HepG2 (cell line): ENCODE measurements at regions not wholly inside any gene's neighbourhood (a gene's known extent, or its start where the extent isn't known, plus 50 kb on each side); places are given as distances from the start of the nearest gene placed in this dataset.

Experiments
- ATAC-seq: fragments of 200-7000 bp; cut with Tn5 transposase; 3 replicates; pipeline ENCODE4 v1.9.1; 2020; ENCODE audit warnings: mild to moderate bottlenecking, moderate library complexity
- BruUV-seq: library from RNA; stranded (reverse); fragments of 400-500 nt; replicated peaks from 2 replicates; lab custom pipeline; 2021; lab: Mats Ljungman, UMichigan
- CTCF ChIA-PET: fragments of 300-600 bp; formaldehyde crosslinking; extraction: SDS; loops from one replicate; lab custom pipeline; 2021; ENCODE audit warnings: low total read pairs, inconsistent platforms, low intra/inter-chr PET ratio; lab: Yijun Ruan, JAX
- POLR2A ChIA-PET: fragments of 350-600 bp; sonication (Branson Sonifier 250); formaldehyde crosslinking; loops from one replicate; lab custom pipeline; 2020; ENCODE audit warnings: antibody characterized with exemption, inconsistent platforms; lab: Yijun Ruan, JAX
- DNase-seq: peaks from one replicate; pipeline ENCODE4 v3.0.0-alpha.2; 2015; ENCODE audit warnings: low spot score
- FAIRE-seq: peaks from 3 replicates; lab custom pipeline; 2011; peaks lifted over from hg19 to GRCh38; lab: Jason Lieb, UNC
- H2AFZ ChIP-seq: one replicate; pipeline ENCODE4 v1.6.1; 2011; ENCODE audit warnings: low read length, inconsistent platforms
- H3K27ac ChIP-seq: fragments of 300-600 bp; 3 replicates; pipeline ENCODE4 v1.8.0; 2011; ENCODE audit warnings: mixed run types, mild to moderate bottlenecking, mixed read lengths, low read length, inconsistent platforms; ENCODE audit not compliant: insufficient read depth; ENCODE audit errors: extremely low read length
- H3K27me3 ChIP-seq, 2 experiments: fragments of 200-600 bp in 1 of 2; 2 replicates in 1 of 2; 3 replicates in 1 of 2; pipeline versions ENCODE4 v1.6.0 to v1.8.0; 2011; ENCODE audit warnings: low read length in 2 of 2, mild to moderate bottlenecking in 2 of 2, moderate library complexity in 2 of 2, inconsistent platforms in 1 of 2; ENCODE audit not compliant: insufficient read depth in 2 of 2, control insufficient read depth in 1 of 2
- H3K36me3 ChIP-seq, 2 experiments: fragments of 200-600 bp in 1 of 2; replicated peaks in 1 of 2; 2 replicates in 1 of 2; 3 replicates in 1 of 2; pipeline versions ENCODE4 v1.5.1 to v1.8.0; 2011; ENCODE audit warnings: low read length in 2 of 2, inconsistent platforms in 1 of 2; ENCODE audit not compliant: insufficient read depth in 2 of 2, control insufficient read depth in 1 of 2
- H3K4me1 ChIP-seq: 2 replicates; pipeline ENCODE4 v1.5.1; 2012; ENCODE audit warnings: low read length, inconsistent platforms; ENCODE audit not compliant: insufficient read depth
- H3K4me2 ChIP-seq: 2 replicates; pipeline ENCODE4 v1.6.0; 2011; ENCODE audit warnings: low read depth, low read length, inconsistent platforms
- H3K4me3 ChIP-seq, 3 experiments: fragments of 200-600 bp in 1 of 3; sonication (generic), shearing (Covaris generic) in 1 of 3; replicated peaks in 1 of 3; 2 replicates each; pipeline ENCODE4 v1.5.1; 2011 to 2016; ENCODE audit warnings: low read length in 3 of 3, inconsistent platforms in 2 of 3, low read depth in 2 of 3, mild to moderate bottlenecking in 2 of 3, control low read depth in 1 of 3, mixed read lengths in 1 of 3; ENCODE audit not compliant: insufficient read depth in 1 of 3
- H3K79me2 ChIP-seq: one replicate; pipeline ENCODE4 v1.6.1; 2011; ENCODE audit warnings: low read length, inconsistent platforms; ENCODE audit not compliant: insufficient read depth
- H3K9ac ChIP-seq: 2 replicates; pipeline ENCODE4 v1.6.0; 2011; ENCODE audit warnings: mild to moderate bottlenecking, low read depth, low read length, inconsistent platforms; ENCODE audit not compliant: insufficient read depth
- H3K9me3 ChIP-seq: 2 replicates; pipeline ENCODE4 v1.5.1; 2012; ENCODE audit warnings: mild to moderate bottlenecking, low read length
- H4K20me1 ChIP-seq: 2 replicates; pipeline ENCODE4 v1.6.0; 2011; ENCODE audit warnings: inconsistent platforms, mild to moderate bottlenecking, low read length, moderate library complexity; ENCODE audit not compliant: insufficient read depth
- CCDC6 ChIP-seq: sonication (generic); formaldehyde crosslinking; IDR thresholded peaks from 2 replicates; pipeline ENCODE4 v1.8.1; 2022; ENCODE audit warnings: mild to moderate bottlenecking, missing genetic modification reagents, moderate library complexity
- EEA1 ChIP-seq: sonication (generic); formaldehyde crosslinking; IDR thresholded peaks from 2 replicates; pipeline ENCODE4 v1.5.1; 2020; ENCODE audit warnings: mild to moderate bottlenecking, missing genetic modification reagents, borderline replicate concordance
- EZH2 ChIP-seq: conservative IDR thresholded peaks from 2 replicates; pipeline ENCODE4 v1.6.1; 2012; ENCODE audit warnings: mild to moderate bottlenecking, low read depth, low read length, moderate library complexity
- FOXJ3 ChIP-seq: sonication (generic); formaldehyde crosslinking; IDR thresholded peaks from 2 replicates; pipeline ENCODE4 v1.4.0; 2020; ENCODE audit warnings: missing genetic modification reagents, mild to moderate bottlenecking, borderline replicate concordance
- LBX2 ChIP-seq: sonication (generic); formaldehyde crosslinking; IDR thresholded peaks from 2 replicates; pipeline ENCODE4 v1.5.0; 2020; ENCODE audit warnings: missing genetic modification reagents, mild to moderate bottlenecking, borderline replicate concordance
- NFKB2 ChIP-seq: sonication (generic); formaldehyde crosslinking; IDR thresholded peaks from 2 replicates; pipeline ENCODE4 v1.4.0; 2020; ENCODE audit warnings: missing genetic modification reagents, borderline replicate concordance
- PRPF4 ChIP-seq: fragments of 200-400 bp; formaldehyde crosslinking; IDR thresholded peaks from 2 replicates; pipeline ENCODE4 v1.6.1; 2016; ENCODE audit warnings: low read length, low read depth; ENCODE audit not compliant: poor library complexity, severe bottlenecking
- RBAK ChIP-seq: sonication (generic); formaldehyde crosslinking; IDR thresholded peaks from 2 replicates; pipeline ENCODE4 v1.5.1; 2020; ENCODE audit warnings: mild to moderate bottlenecking, missing genetic modification reagents
- SETDB1 ChIP-seq: sonication (generic); formaldehyde crosslinking; IDR thresholded peaks from 2 replicates; pipeline ENCODE4 v1.5.1; 2020; ENCODE audit warnings: missing genetic modification reagents, mild to moderate bottlenecking, borderline replicate concordance
- SMARCC2 ChIP-seq: fragments of 450-650 bp; IDR thresholded peaks from 2 replicates; pipeline ENCODE4 v1.6.1; 2017; ENCODE audit warnings: antibody characterized with exemption, mild to moderate bottlenecking
- THAP11 ChIP-seq: IDR thresholded peaks from 2 replicates; pipeline ENCODE4 v1.6.1; 2016; ENCODE audit warnings: missing biosample characterization, missing genetic modification reagents
- TIGD3 ChIP-seq: sonication (generic); formaldehyde crosslinking; IDR thresholded peaks from 2 replicates; pipeline ENCODE4 v1.5.1; 2020; ENCODE audit warnings: mild to moderate bottlenecking, missing genetic modification reagents, borderline replicate concordance
- XRCC5 ChIP-seq: fragments of 200-400 bp; formaldehyde crosslinking; optimal IDR thresholded peaks from 2 replicates; pipeline ENCODE3; 2017; ENCODE audit warnings: mild to moderate bottlenecking, low read length
- ZNF251 ChIP-seq: sonication (generic); formaldehyde crosslinking; IDR thresholded peaks from 2 replicates; pipeline ENCODE4 v1.9.0; 2021; ENCODE audit warnings: mild to moderate bottlenecking, missing genetic modification reagents
- ZNF275 ChIP-seq: sonication (generic); formaldehyde crosslinking; IDR thresholded peaks from 2 replicates; pipeline ENCODE4 v1.8.0; 2022; ENCODE audit warnings: missing genetic modification reagents, mild to moderate bottlenecking, inconsistent platforms, borderline replicate concordance
- ZNF333 ChIP-seq: sonication (generic); formaldehyde crosslinking; IDR thresholded peaks from 2 replicates; pipeline ENCODE4 v1.4.0; 2020; ENCODE audit warnings: mild to moderate bottlenecking, missing genetic modification reagents, borderline replicate concordance
- ZNF777 ChIP-seq: sonication (generic); formaldehyde crosslinking; IDR thresholded peaks from 2 replicates; pipeline ENCODE4 v1.4.0; 2020; ENCODE audit warnings: missing genetic modification reagents
- ZNF782 ChIP-seq: sonication (generic); formaldehyde crosslinking; IDR thresholded peaks from 2 replicates; pipeline ENCODE4 v1.4.0; 2020; ENCODE audit warnings: missing genetic modification reagents, mild to moderate bottlenecking, borderline replicate concordance
- ZNF839 ChIP-seq: sonication (generic); formaldehyde crosslinking; IDR thresholded peaks from 2 replicates; pipeline ENCODE4 v1.4.0; 2020; ENCODE audit warnings: missing genetic modification reagents, mild to moderate bottlenecking, borderline replicate concordance
- ZSCAN22 ChIP-seq: sonication (generic); formaldehyde crosslinking; IDR thresholded peaks from 2 replicates; pipeline ENCODE4 v1.4.0; 2020; ENCODE audit warnings: mild to moderate bottlenecking, missing genetic modification reagents
- WGBS: methylation state at CpG from one replicate; pipeline ENCODE4 v1.1.6; 2017; ENCODE audit warnings: low lambda C conversion rate; 5-methylcytosine and 5-hydroxymethylcytosine counted together
- in situ Hi-C: cut with HindIII; loops from 2 replicates; pipeline ENCODE4 v1.10.0; 2017; ENCODE audit warnings: low pct_unique_long_range_greater_than_20kb; ENCODE audit not compliant: extremely low pct_ligation_motif_present
- intact Hi-C: fragments of 100-400 bp; cut with micrococcal nuclease; formaldehyde crosslinking; loops from one replicate; pipeline ENCODE4 v1.10.0; 2022; ENCODE audit not compliant: unreplicated experiment

GRCh38 chr4:170716868-170717267, 627.1 kb upstream of the AADAT start:
- Histone ChIP-seq H2AFZ (no peak overlapping the region), H3K27me3 (no peaks in the 10 kb centered on the region), H3K27ac (no peak overlapping the region), H3K4me1 (no peaks in the 10 kb centered on the region), H3K79me2 (no peaks in the 10 kb centered on the region), H3K4me3 (no peak overlapping the region), H3K9me3 (no peaks in the 10 kb centered on the region), H4K20me1 (no peaks in the 10 kb centered on the region), H3K36me3 (no peaks in the 10 kb centered on the region), H3K4me2 (no peak overlapping the region), H3K9ac (no peak overlapping the region)
- intact Hi-C loops (no loop called here), in situ Hi-C loops (no loop called here)
- FAIRE-seq = no peak
- WGBS = 2% methylated on average over 1 of the region's 1 CpG
- DNase-seq = no peak
- ChIA-PET POLR2A (no interaction called here), CTCF (no interaction called here)
- ATAC-seq = no peak
- no TSS peak for BruUV-seq
- no peak for TF ChIP-seq ZSCAN22 (CRISPR knock-in tag)
- no peak for TF ChIP-seq ZNF275 (CRISPR knock-in tag)
- no peak for TF ChIP-seq ZNF839
- TF ChIP-seq PRPF4 = no peak
- TF ChIP-seq SMARCC2 = no peak
- no peak for TF ChIP-seq XRCC5
- no peak for TF ChIP-seq ZNF782 (CRISPR knock-in tag)
- no peak for TF ChIP-seq ZNF251
- TF ChIP-seq CCDC6 (CRISPR knock-in tag) = no peak
- TF ChIP-seq FOXJ3 (CRISPR knock-in tag) = no peak

- ATAC-seq = no peak
- Histone ChIP-seq H3K27ac (no peak overlapping the region), H3K4me2 (no peak overlapping the region), H3K79me2 (no peaks in the 10 kb centered on the region), H3K36me3 (no peaks in the 10 kb centered on the region), H3K27me3 (no peaks in the 10 kb centered on the region), H3K4me3 (no peak overlapping the region), H3K9ac (no peak overlapping the region), H2AFZ (no peak overlapping the region), H3K4me1 (no peaks in the 10 kb centered on the region), H3K9me3 (no peaks in the 10 kb centered on the region), H4K20me1 (no peaks in the 10 kb centered on the region)
- intact Hi-C loops = no loop called here
- WGBS = 4% methylated on average over 3 of the region's 3 CpGs
- FAIRE-seq = no peak
- DNase-seq = no peak
- CTCF ChIA-PET = no interaction called here
- BruUV-seq = no TSS peak
- in situ Hi-C loops = no loop called here
- POLR2A ChIA-PET = no interaction called here
- TF ChIP-seq ZNF777 (CRISPR knock-in tag) (no peak), NFKB2 (CRISPR knock-in tag) (no peak), LBX2 (CRISPR knock-in tag) (no peak), EZH2 (no peak), ZNF333 (CRISPR knock-in tag) (no peak), TIGD3 (no peak), SETDB1 (no peak), THAP11 (no peak), RBAK (no peak), EEA1 (CRISPR knock-in tag) (no peak)
Observed at GRCh38 chr4:170705907-170706306, 616.2 kb upstream of the AADAT start.
